Glomerular visceral epithelial cell (primary cell): ENCODE measurements at regions not wholly inside any gene's neighbourhood (a gene's known extent, or its start where the extent isn't known, plus 50 kb on each side); places are given as distances from the start of the nearest gene placed in this dataset.
A peak's percentile ranks its signal among the peaks of the same experiment; 100 is the strongest.

ENCODE experiments used
- DNase-seq: peaks from one replicate; pipeline ENCODE4 v3.0.0-alpha.2; 2016; ENCODE audit errors: extremely low spot score

- no peak for DNase-seq
These were observed 673.3 kb downstream of the KCNT2 start for GRCh38 chr1:195934817-195935553.

GRCh38 chr1:195933835-195934234 is 674.4 kb downstream of the KCNT2 start:
- no peak for DNase-seq

DNA sequence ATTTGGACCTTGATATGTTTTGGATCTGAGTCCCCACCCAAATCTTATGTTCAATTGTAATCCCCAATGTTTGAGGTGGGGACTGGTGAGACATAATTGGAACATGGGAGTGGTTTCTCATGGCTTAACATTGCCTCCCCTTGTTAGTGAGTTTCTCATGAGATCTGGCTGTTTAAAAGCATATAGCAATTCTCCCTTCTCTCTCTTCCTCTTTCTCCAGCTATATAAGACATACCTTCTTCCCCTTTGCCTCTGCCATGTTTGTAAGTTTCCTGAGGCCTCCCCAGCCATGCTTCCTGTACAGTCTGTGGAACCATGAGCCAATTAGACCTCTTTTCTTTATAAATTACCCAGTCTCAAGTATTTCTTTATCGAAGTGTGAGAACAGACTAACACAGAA is 692.4 kb downstream of the KCNT2 start:
- no peak for DNase-seq

DNA sequence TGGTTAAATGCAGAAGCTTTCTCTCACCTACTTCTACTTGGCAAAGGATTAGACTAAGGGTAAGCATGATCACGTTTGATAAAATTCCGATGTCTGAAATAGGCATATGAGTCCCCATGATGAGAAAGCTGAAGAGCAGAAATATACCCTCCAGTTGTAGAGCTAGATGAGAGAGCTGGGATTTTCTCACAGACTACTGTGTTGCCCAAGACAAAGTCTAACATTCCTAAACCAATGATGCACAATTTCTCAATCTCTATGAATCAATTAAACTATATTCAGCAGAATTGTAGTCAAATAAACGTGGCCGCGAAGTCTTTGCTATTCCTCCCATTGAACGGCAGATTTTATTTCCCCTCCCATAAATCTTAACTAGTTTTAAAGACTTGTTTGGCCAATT is 699.2 kb downstream of the KCNT2 start:
- DNase-seq, result no peak

DNA sequence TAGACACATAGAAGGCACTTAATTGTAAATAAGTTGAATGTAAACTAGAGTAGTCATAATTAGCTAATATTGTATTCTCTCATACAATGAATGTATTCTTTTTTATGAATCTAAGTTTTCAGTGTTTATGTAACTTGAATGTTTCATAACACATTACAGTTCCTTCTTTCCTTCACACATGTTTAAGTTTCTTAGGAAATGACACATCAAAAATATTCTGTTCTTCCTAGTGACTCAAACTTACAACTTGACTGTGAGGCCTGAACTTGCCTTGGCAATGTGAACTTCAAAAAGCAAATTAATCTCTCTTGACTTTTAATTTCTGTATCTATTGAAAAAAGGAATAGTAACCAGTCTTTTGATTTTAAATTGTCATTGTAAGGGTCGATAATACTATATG is 700.1 kb downstream of the KCNT2 start:
- DNase-seq, result no peak

DNA sequence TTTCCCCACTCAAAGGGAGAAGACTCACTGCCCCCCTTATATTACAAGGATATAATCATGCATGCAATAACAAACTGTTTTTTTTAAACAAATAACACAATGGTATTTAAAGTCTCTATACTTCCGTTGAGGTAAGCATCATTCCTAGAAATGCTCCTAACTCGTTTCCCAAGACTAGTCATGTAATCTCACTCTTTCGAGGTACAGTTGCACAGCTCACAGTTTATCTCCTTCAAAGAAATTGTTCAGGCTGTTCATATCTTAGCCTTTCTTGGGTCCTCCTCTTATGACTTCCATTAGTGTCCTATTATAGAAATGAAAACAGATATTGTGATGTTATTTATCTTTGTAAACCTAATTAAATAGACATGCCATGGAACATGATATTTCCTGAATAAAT is 705.0 kb downstream of the KCNT2 start:
- DNase-seq, result no peak

- no peak for DNase-seq
These were observed 705.5 kb downstream of the KCNT2 start for GRCh38 chr1:195902779-195903178.

DNA sequence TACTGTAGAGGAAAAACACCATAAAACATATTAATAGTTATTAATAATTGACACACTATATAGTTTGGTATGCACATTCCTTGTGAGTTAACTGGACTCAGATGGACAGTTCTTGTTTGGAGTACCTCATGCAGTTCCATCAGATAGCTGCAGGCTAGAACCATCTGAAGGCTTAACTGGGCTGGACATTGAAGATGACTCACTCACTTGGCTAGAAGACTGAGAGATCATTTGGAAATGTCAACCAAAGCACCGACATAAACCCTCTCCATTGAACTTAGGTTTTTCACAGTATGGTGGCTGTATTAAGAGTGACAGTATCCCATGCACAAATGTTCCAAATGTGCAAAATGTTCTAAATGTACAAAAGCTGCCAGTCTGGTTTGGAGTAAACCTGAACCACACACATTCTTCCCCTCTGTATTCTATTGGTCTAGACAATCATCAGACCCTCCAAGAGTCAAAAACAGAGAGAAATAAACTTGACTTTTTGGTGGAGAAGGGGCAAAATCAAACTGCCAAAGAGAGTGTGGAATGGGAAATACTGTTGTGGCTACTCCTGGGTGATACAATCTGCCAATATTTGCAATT is 708.4 kb downstream of the KCNT2 start:
- peak; percentile 27 for DNase-seq

DNA sequence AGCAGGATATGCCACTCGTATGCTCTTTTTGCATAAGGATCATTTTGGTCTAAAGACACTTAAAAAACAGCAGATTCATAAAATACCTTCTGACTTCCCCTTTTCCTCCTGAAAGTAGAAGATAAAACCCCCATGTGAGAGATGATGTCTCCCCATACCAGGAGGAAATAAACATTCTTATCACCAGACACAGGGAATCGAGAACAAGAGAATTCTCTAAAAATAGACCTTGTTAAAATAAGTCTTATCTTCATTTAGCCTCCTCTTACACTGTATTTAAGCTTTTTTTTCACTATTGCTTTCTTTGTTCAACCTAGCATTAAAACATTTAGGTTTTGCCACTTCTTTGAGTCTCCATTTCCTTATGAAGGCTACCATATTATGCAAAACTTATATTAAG is 709.3 kb downstream of the KCNT2 start:
- DNase-seq, result no peak

GRCh38 chr1:195898373-195898772 is 709.9 kb downstream of the KCNT2 start:
- no peak for DNase-seq

- DNase-seq, result no peak
These were observed 711.2 kb downstream of the KCNT2 start for GRCh38 chr1:195897076-195897475.

GRCh38 chr1:195894411-195894810 is 713.8 kb downstream of the KCNT2 start:
- no peak for DNase-seq

DNA sequence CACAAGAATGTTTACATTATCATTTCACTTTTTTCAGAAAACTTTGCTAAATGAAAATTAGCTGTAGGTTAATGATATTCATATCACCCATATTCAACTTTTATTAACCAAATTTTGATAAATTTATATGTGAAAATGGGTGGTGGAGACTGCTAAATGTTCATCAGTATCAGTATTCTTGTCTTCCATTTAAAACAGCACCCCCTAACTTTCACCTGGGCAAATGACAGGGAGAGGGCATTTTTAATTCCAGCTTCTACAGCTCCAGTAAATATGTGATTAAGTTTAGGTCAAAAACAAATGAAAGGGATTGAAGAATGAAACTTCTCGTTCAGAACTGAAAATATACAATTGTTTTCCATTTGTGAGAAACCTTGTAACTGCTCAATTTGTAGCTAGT is 722.2 kb downstream of the KCNT2 start:
- no peak for DNase-seq

DNA sequence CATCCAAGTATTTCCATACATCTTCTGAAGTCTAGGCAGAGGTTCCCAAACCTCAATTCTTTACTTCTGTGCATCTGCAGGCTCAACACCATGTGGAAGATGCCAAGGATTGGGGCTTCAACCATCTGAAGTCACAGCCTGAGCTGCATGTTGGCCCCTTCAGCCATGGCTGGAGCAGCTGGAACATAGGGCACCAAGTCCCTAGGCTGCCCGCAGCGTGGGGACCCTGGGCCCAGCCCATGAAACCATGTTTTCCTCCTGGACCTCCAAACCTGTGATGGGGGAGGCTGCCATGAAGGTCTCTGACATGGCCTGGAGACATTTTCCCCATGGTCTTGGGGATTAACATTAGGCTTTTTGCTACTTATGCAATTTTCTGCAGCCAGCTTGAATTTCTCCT is 729.8 kb downstream of the KCNT2 start:
- DNase-seq, result no peak

GRCh38 chr1:195876792-195877191 is 731.4 kb downstream of the KCNT2 start:
- no peak for DNase-seq

- no peak for DNase-seq
These were observed 735.9 kb downstream of the KCNT2 start for GRCh38 chr1:195872376-195872775.

DNA sequence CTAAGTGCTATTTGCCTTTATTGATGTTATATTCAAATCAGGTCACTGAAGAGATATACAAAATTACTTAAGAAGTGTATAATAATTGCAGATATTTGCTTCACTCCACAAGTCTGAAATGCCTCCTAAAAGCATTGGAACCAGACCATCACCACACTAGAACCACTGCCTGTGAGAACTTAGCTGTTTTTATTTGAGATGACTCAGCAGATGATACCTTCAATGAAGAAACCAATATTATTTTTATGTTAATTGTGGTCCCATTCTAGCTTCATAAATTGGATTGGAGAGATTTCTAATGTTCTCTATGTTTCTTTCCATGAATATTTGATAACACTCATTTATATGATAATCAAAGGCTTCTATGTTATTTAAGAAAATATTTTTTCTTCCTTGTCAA is 740.6 kb downstream of the KCNT2 start:
- no peak for DNase-seq

DNA sequence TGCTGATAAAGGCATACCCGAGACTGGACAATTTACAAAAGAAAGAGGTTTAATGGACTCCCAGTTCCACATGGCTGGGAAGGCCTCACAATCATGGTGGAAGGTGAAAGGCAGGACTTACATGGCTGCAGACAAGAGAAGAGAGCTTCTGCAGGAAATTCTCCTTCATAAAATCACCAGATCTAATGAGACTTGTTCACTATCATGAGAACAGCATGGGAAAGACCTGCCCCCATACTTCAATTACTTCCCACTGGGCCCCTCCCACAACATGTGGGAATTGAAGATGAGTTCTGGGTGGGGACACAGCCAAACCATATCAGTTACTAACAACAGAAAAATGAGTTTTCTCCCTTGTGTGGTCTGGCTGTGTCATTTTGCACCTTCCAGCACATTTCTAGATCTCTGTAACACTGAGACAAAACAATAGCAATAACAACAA is 741.4 kb downstream of the KCNT2 start:
- DNase-seq, result no peak

DNA sequence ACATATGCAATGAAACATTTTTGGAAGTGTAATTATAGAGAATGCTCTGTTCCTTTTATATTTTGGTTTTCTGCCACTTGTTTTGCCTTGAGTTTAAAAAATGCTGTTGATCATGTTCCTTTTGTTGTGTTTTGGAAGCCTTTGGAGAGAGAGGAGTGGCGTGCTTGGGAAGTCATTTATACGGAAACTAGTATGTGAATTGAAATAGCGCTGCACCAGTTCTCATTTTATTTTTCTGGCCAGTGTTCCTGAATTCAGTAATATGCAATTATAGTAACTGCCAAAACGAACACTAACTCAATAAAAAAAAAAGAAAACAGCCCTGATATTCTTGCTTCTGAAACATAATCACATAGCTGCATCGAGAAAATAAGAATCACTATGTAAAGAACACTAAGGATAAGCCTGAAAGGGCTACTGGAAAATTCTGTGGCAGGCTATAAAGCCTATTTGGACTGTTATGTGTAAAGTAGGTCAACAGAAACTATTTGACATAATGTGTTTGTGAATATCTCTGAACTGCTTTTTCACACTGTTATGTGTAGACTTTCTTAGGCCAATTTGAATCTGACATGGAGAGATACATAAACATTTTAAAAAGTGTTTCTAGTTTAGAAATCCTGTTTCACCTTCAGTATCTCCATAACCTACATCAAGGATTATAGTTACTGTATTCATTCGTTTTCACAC is 742.0 kb downstream of the KCNT2 start:
- DNase-seq, result no peak

DNA sequence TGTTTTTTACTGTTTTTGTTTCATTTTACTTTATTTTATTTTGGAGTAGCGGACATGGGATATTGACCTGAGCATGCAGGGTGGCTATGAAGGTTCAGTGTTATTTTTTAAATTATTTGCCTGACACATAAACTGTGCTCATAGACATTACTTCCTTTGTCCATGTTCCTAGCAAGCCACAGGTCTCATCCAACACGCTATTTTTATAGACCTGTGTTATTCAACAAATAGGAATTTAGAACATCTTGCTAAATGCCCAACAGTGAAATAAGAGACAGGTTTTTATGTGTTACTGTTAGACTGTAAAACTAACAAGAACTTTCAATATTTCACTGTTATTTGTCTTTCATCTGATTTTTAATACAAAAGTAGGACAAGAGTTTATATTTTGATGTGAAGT is 756.4 kb downstream of the KCNT2 start:
- DNase-seq, result no peak

- DNase-seq, result no peak
These were observed 757.1 kb downstream of the KCNT2 start for GRCh38 chr1:195851016-195851601.

DNA sequence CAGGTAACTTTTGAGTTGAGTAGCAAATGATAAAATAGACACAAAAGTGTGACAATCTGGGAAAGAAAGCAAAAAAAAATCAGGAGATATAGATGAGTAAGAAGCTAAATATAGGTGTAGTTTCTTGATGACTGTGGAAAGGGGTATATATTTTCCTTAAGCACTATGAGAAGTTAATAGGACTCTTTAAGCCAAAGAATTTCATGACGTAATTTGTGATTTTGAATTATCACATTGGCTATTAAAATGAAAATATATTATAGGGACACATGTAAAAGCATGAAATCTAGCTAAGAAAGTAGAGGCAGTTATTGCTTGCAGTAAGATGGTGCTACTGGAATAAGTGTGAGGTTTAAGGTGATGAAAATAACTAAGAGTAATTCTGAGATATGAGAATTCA is 759.1 kb downstream of the KCNT2 start:
- no peak for DNase-seq
